Activated B cell treated with CpG ODN at 0.5 μM for 24 hours (primary cell): ENCODE measurements at regions not wholly inside any gene's neighbourhood (a gene's known extent, or its start where the extent isn't known, plus 50 kb on each side); places are given as distances from the start of the nearest gene placed in this dataset.

ENCODE experiments used
- ATAC-seq: fragments of 200-7000 bp; cut with Tn5 transposase; one replicate; pipeline ENCODE4 v1.10.0; 2021; ENCODE audit warnings: low read depth, mild to moderate bottlenecking, moderate library complexity
- CTCF ChIA-PET: fragments of 350-600 bp; sonication (Branson Sonifier 250); formaldehyde crosslinking; loops from one replicate; lab custom pipeline; 2021; ENCODE audit warnings: antibody characterized with exemption; lab: Charles Lee
- POLR2A ChIA-PET: fragments of 350-600 bp; sonication (Branson Sonifier 250); formaldehyde crosslinking; loops from one replicate; lab custom pipeline; 2021; ENCODE audit warnings: antibody characterized with exemption; lab: Charles Lee
- DNase-seq: peaks from one replicate; pipeline ENCODE4 v3.0.0; 2022
- H3K27ac Mint-ChIP-seq: one replicate; pipeline ENCODE4 v1.8.0; 2020; ENCODE audit warnings: mixed read lengths
- H3K27me3 Mint-ChIP-seq: one replicate; pipeline ENCODE4 v1.8.0; 2021; ENCODE audit warnings: mixed read lengths
- H3K36me3 Mint-ChIP-seq: one replicate; pipeline ENCODE4 v1.8.0; 2021; ENCODE audit warnings: low read depth, mixed read lengths
- H3K4me1 Mint-ChIP-seq: one replicate; pipeline ENCODE4 v1.8.0; 2021; ENCODE audit warnings: mixed read lengths
- H3K4me3 Mint-ChIP-seq: one replicate; pipeline ENCODE4 v1.8.0; 2020; ENCODE audit warnings: mild to moderate bottlenecking, mixed read lengths
- H3K9me3 Mint-ChIP-seq: one replicate; pipeline ENCODE4 v1.8.0; 2020; ENCODE audit warnings: mixed read lengths
- CTCF ChIP-seq: fragments of 200-600 bp; IDR thresholded peaks from one replicate; pipeline ENCODE4 v1.8.0; 2022; ENCODE audit warnings: antibody characterized with exemption, mild to moderate bottlenecking
- intact Hi-C: fragments of 100-400 bp; cut with micrococcal nuclease; formaldehyde crosslinking; loops from one replicate; pipeline ENCODE4 v1.15.1; 2024

GRCh38 chr1:219041818-219042217, 131.9 kb upstream of the LYPLAL1 start:
- Mint-ChIP-seq H3K27me3 (no peaks in the 10 kb centered on the region), H3K36me3 (no peaks in the 10 kb centered on the region), H3K9me3 (no peaks in the 10 kb centered on the region), H3K4me1 (no peaks in the 10 kb centered on the region), H3K27ac (no peak overlapping the region), H3K4me3 (no peak overlapping the region)
- ChIA-PET POLR2A (no interaction called here), CTCF (no interaction called here)
- intact Hi-C loops: no loop called here
- ATAC-seq: no peak
- no peak for DNase-seq
- TF ChIP-seq CTCF: no peak

DNA sequence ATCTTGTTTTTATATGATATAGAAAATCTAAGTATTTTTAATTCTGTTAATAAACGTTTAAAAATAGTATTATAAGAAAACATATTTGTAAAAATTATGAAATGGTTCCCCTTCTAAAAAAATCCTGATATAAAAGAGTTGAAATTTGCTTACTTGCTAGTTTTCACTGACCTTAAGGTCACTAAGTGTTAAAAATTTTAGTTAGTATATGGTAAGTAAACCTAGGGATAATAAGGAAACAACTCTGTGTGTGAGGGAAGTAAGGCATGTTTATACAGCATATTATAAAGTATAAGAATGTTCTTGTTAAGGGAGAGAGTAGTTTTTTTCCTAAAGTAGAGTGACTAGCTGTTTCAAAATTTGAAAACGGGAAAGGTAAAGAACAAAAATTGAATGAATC, 130.9 kb upstream of the LYPLAL1 start:
- ChIA-PET POLR2A (no interaction called here), CTCF (no interaction called here)
- DNase-seq (no peak), ATAC-seq (no peak)
- intact Hi-C loops: no loop called here
- H3K27ac Mint-ChIP-seq: no peak overlapping the region
- no peaks in the 10 kb centered on the region for H3K36me3 Mint-ChIP-seq
- H3K4me3 Mint-ChIP-seq: no peak overlapping the region
- no peaks in the 10 kb centered on the region for H3K9me3 Mint-ChIP-seq
- TF ChIP-seq CTCF: no peak
- no peaks in the 10 kb centered on the region for H3K27me3 Mint-ChIP-seq
- no peaks in the 10 kb centered on the region for H3K4me1 Mint-ChIP-seq

DNA sequence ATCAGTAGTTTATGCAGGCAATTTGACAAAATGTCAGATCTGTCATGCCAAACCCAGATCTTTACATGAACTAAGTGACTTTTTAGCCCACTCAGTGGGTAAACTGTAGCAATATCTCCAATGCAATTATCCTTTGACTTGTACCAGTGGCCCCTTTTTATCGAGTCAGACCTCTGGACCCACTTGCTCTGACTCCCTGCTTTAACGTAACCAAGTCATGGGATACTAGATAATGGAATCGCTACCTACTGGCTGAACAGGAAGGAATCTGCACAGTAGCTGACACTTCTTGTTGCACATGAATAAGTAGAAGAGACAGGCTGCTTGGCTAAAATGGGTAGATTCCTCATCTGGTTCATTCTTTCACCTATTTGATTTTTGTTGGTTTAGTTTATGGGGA, 128.4 kb upstream of the LYPLAL1 start:
- no peaks in the 10 kb centered on the region for H3K9me3 Mint-ChIP-seq

GRCh38 chr1:219049501-219049900, 124.2 kb upstream of the LYPLAL1 start:
- DNase-seq (no peak), ATAC-seq (no peak)
- ChIA-PET CTCF (no interaction called here), POLR2A (no interaction called here)
- intact Hi-C loops: no loop called here
- no peaks in the 10 kb centered on the region for H3K9me3 Mint-ChIP-seq
- no peak for TF ChIP-seq CTCF
- peaks cover 2% of the 10 kb centered on the region for H3K27me3 Mint-ChIP-seq
- no peak overlapping the region for H3K27ac Mint-ChIP-seq
- H3K4me1 Mint-ChIP-seq: no peaks in the 10 kb centered on the region
- H3K4me3 Mint-ChIP-seq: no peak overlapping the region
- H3K36me3 Mint-ChIP-seq: no peaks in the 10 kb centered on the region

More for the DNA sequence above, 128.4 kb upstream of the LYPLAL1 start:
- intact Hi-C loops: no loop called here
- H3K36me3 Mint-ChIP-seq: no peaks in the 10 kb centered on the region
- no peaks in the 10 kb centered on the region for H3K4me1 Mint-ChIP-seq
- no peak for DNase-seq
- ChIA-PET POLR2A (no interaction called here), CTCF (no interaction called here)
- no peak overlapping the region for H3K4me3 Mint-ChIP-seq
- H3K27me3 Mint-ChIP-seq: peaks cover 2% of the 10 kb centered on the region
- no peak overlapping the region for H3K27ac Mint-ChIP-seq
- no peak for ATAC-seq
- no peak for TF ChIP-seq CTCF

DNA sequence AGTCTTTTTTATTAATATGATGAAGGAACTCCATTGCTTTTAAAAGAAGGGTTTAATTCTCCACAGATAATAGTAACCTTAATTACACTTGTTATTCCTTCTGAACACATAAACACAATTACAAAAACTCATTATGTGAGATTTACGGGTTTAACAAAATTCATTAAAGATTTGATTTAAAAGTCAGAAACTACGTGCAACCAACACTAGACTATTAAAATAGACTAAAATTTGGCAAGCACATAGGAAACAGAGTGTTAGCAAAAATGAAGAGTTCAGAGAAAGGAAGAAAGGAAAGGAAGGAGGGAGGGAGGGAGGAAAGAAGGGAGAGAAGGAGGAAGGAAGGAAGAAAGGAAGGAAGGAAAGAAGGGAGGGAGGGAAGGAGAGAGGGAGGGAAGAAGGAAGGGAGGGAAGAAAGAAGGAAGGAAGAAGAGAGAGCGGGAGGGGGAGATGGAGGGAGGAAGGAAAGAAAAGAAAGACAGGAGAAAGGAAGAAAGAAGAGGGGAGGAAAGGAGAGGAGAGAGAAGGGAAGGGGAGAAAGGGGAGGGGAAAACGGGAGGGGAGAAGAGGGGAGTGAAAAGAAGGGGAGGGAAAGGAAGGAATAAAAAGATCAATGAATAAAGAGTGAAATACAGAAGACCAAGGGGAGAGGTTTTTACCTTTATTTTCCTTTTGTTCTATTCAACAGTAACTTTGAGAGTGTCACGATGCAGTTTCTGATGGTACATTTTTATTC, 123.4 kb upstream of the LYPLAL1 start:
- ChIA-PET CTCF (no interaction called here), POLR2A (no interaction called here)
- Mint-ChIP-seq H3K4me1 (no peaks in the 10 kb centered on the region), H3K27me3 (peaks cover 2% of the 10 kb centered on the region), H3K27ac (no peak overlapping the region), H3K36me3 (no peaks in the 10 kb centered on the region), H3K4me3 (no peak overlapping the region), H3K9me3 (no peaks in the 10 kb centered on the region)
- DNase-seq (no peak), ATAC-seq (no peak)
- TF ChIP-seq CTCF: no peak
- intact Hi-C loops: no loop called here
